A549 (cell line): ENCODE measurements at regions not wholly inside any gene's neighbourhood (a gene's known extent, or its start where the extent isn't known, plus 50 kb on each side); places are given as distances from the start of the nearest gene placed in this dataset.

Experiments used
- CBX8 ChIP-seq: fragments of 200-600 bp; sonication (generic); IDR thresholded peaks from 2 replicates; pipeline ENCODE4 v1.6.1; 2016
- CTCF ChIP-seq: fragments of >200 bp; sonication (Bioruptor Twin); formaldehyde crosslinking; IDR thresholded peaks from 3 replicates; pipeline ENCODE4 v1.5.1; 2016
- EP300 ChIP-seq, 2 experiments: fragments of >200 bp; sonication (Bioruptor Twin); formaldehyde crosslinking; IDR thresholded peaks; 2 replicates in 1 of 2; 3 replicates in 1 of 2; pipeline ENCODE4 v1.6.1; 2016 to 2017
- FOSL2 ChIP-seq, 2 experiments: fragments of 450-650 bp in 1 of 2; fragments of >200 bp in 1 of 2; sonication (Bioruptor Twin) in 1 of 2; formaldehyde crosslinking; IDR thresholded peaks; 2 replicates each; pipeline versions ENCODE4 v1.5.0 to v1.6.1; 2016 to 2020; ENCODE audit warnings: mild to moderate bottlenecking in 1 of 2, moderate library complexity in 1 of 2
- MYC ChIP-seq: IDR thresholded peaks from 2 replicates; pipeline ENCODE4 v1.6.1; 2012; ENCODE audit warnings: mild to moderate bottlenecking, inconsistent platforms, low read length, improper control_type of control experiment, borderline replicate concordance
- POLR2A ChIP-seq: IDR thresholded peaks from 2 replicates; pipeline ENCODE4 v1.6.1; 2012; ENCODE audit warnings: mild to moderate bottlenecking, low read length
- RCOR1 ChIP-seq: fragments of 150-350 bp; IDR thresholded peaks from 2 replicates; pipeline ENCODE4 v1.6.1; 2014; ENCODE audit warnings: antibody characterized with exemption, low read length, low read depth
- RFX5 ChIP-seq: fragments of 450-650 bp; IDR thresholded peaks from 2 replicates; pipeline ENCODE4 v1.7.1; 2014; ENCODE audit warnings: antibody characterized with exemption, mild to moderate bottlenecking, moderate library complexity
- SMC3 ChIP-seq: fragments of >200 bp; sonication (Bioruptor Twin); formaldehyde crosslinking; IDR thresholded peaks from 3 replicates; pipeline ENCODE4 v1.6.1; 2018; ENCODE audit warnings: inconsistent platforms

DNA sequence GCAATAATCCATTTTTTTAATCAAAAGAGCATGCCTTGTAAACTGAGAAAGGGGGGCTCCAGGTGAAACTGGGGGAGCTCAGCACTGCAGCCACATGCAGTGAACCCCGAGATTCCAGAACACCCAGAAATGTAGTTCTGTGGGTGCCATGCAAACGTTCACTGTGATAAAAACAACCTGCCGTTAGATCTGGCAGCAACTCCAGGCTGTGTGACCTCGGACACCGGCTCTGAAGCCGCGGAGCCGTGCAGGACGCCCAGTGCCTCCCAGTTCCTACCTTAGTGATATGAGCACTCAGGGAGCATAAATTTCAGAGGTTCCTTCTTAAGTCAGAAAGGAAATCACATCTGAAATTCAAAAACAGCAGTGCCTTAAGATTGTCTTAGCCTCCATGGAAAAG lies 85.4 kb upstream of the THBS2 start:
- TF ChIP-seq POLR2A (no peak), EP300 (IDR thresholded peaks at IDR 0.05) (no peak), SMC3 (no peak), CTCF (no peak), RCOR1 (no peak), MYC (no peak), RFX5 (no peak), FOSL2 (IDR thresholded peaks at IDR 0.05) (no peak), FOSL2 (CRISPR knock-in tag; IDR thresholded peaks at IDR 0.05) (no peak), CBX8 (no peak)
